Panc1 (cell line): ENCODE measurements at regions not wholly inside any gene's neighbourhood (a gene's known extent, or its start where the extent isn't known, plus 50 kb on each side); places are given as distances from the start of the nearest gene placed in this dataset.

Source experiments
- ATAC-seq: fragments of 200-7000 bp; cut with Tn5 transposase; 2 replicates; pipeline ENCODE4 v1.9.1; 2020; ENCODE audit warnings: mild to moderate bottlenecking, moderate library complexity
- BruUV-seq: library from RNA; stranded (reverse); fragments of 400-500 nt; replicated peaks from 2 replicates; lab custom pipeline; 2021; lab: Mats Ljungman, UMichigan
- CTCF ChIA-PET: fragments of 300-600 bp; sonication (Branson Sonifier 250); formaldehyde crosslinking; loops from one replicate; lab custom pipeline; 2022; ENCODE audit warnings: antibody characterized with exemption; lab: Charles Lee
- POLR2A ChIA-PET: fragments of 300-600 bp; sonication (Branson Sonifier 250); formaldehyde crosslinking; loops from one replicate; lab custom pipeline; 2022; ENCODE audit warnings: antibody characterized with exemption; lab: Charles Lee
- DNase-seq: peaks from one replicate; pipeline ENCODE4 v3.0.0-alpha.2; 2010; ENCODE audit warnings: low read depth, low spot score
- H3K27ac ChIP-seq: 2 replicates; pipeline ENCODE4 v1.5.1; 2011; ENCODE audit warnings: mild to moderate bottlenecking, low read length, inconsistent platforms
- H3K27me3 ChIP-seq: fragments of 200-500 bp; sonication (Bioruptor generic); 2 replicates; pipeline ENCODE4 v1.6.0; 2014; ENCODE audit warnings: low read length, inconsistent platforms; ENCODE audit not compliant: control insufficient read depth, insufficient read depth
- H3K36me3 ChIP-seq: fragments of 200-500 bp; sonication (Bioruptor generic); 2 replicates; pipeline ENCODE4 v1.5.1; 2014; ENCODE audit warnings: inconsistent platforms, mild to moderate bottlenecking, low read length, moderate library complexity; ENCODE audit not compliant: control insufficient read depth, insufficient read depth
- H3K4me1 ChIP-seq: 2 replicates; pipeline ENCODE4 v1.5.1; 2011; ENCODE audit warnings: inconsistent platforms, mild to moderate bottlenecking, low read length, moderate library complexity; ENCODE audit not compliant: control insufficient read depth, insufficient read depth
- H3K4me3 ChIP-seq, 2 experiments: 2 replicates each; pipeline ENCODE4 v1.5.1; 2011 to 2012; ENCODE audit warnings: low read depth in 2 of 2, low read length in 2 of 2, mild to moderate bottlenecking in 2 of 2, inconsistent platforms in 1 of 2, moderate library complexity in 1 of 2
- H3K9me3 ChIP-seq: fragments of 200-500 bp; sonication (Bioruptor generic); 2 replicates; pipeline ENCODE4 v1.5.1; 2014; ENCODE audit warnings: low read depth, mild to moderate bottlenecking, inconsistent platforms, low read length, moderate library complexity; ENCODE audit not compliant: control insufficient read depth, insufficient read depth
- POLR2AphosphoS5 ChIP-seq: IDR thresholded peaks from 2 replicates; pipeline ENCODE4 v1.6.1; 2012; ENCODE audit warnings: mild to moderate bottlenecking, low read depth, low read length, moderate library complexity
- REST ChIP-seq, 2 experiments: IDR thresholded peaks; 2 replicates each; pipeline ENCODE4 v1.6.1; 2011 to 2012; ENCODE audit warnings: low read depth in 2 of 2, control low read depth in 1 of 2, low read length in 1 of 2, mild to moderate bottlenecking in 1 of 2, moderate library complexity in 1 of 2; ENCODE audit not compliant: insufficient read depth in 1 of 2
- SIN3A ChIP-seq: IDR thresholded peaks from 2 replicates; pipeline ENCODE4 v1.6.1; 2012; ENCODE audit warnings: low read depth, mild to moderate bottlenecking, low read length, moderate library complexity, borderline replicate concordance; ENCODE audit not compliant: insufficient read depth
- TCF7L2 ChIP-seq: IDR thresholded peaks from 2 replicates; pipeline ENCODE4 v1.6.1; 2011; ENCODE audit warnings: mild to moderate bottlenecking, low read depth, low read length, inconsistent platforms
- in situ Hi-C: cut with HindIII; loops from 2 replicates; pipeline ENCODE4 v1.10.0; 2016; ENCODE audit warnings: low sequenced_read_pairs, low pct_unique_long_range_greater_than_20kb
- intact Hi-C: fragments of 100-400 bp; cut with micrococcal nuclease; formaldehyde crosslinking; loops from one replicate; pipeline ENCODE4 v1.10.0; 2022; ENCODE audit not compliant: unreplicated experiment
- TF ChIP-seq, protein P1 (sequence below): fragments of 450-650 bp; IDR thresholded peaks from 2 replicates; pipeline ENCODE4 v1.5.1; 2017; ENCODE audit warnings: mild to moderate bottlenecking

- H3K9me3 ChIP-seq: no peaks in the 10 kb centered on the region; the same call in 1 of the 2 replicates
- in situ Hi-C loops (no loop called here), intact Hi-C loops (no loop called here)
- no peak overlapping the region for H3K27ac ChIP-seq
- H3K4me1 ChIP-seq: no peaks in the 10 kb centered on the region
- CTCF ChIA-PET: no interaction called here
- no peaks in the 10 kb centered on the region for H3K36me3 ChIP-seq
- H3K27me3 ChIP-seq: no peaks in the 10 kb centered on the region
- POLR2A ChIA-PET: no interaction called here
- ATAC-seq (no peak), DNase-seq (no peak)
- no peak overlapping the region for H3K4me3 ChIP-seq
- TF ChIP-seq, protein P1, sequence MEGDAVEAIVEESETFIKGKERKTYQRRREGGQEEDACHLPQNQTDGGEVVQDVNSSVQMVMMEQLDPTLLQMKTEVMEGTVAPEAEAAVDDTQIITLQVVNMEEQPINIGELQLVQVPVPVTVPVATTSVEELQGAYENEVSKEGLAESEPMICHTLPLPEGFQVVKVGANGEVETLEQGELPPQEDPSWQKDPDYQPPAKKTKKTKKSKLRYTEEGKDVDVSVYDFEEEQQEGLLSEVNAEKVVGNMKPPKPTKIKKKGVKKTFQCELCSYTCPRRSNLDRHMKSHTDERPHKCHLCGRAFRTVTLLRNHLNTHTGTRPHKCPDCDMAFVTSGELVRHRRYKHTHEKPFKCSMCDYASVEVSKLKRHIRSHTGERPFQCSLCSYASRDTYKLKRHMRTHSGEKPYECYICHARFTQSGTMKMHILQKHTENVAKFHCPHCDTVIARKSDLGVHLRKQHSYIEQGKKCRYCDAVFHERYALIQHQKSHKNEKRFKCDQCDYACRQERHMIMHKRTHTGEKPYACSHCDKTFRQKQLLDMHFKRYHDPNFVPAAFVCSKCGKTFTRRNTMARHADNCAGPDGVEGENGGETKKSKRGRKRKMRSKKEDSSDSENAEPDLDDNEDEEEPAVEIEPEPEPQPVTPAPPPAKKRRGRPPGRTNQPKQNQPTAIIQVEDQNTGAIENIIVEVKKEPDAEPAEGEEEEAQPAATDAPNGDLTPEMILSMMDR: no peak
- TF ChIP-seq REST (IDR thresholded peaks at IDR 0.05; ENCODE audit: insufficient read depth in 1 of 2, low read depth in 2 of 2, low read length in 1 of 2) (no peak), SIN3A (no peak), POLR2AphosphoS5 (no peak), TCF7L2 (no peak)
- BruUV-seq: no TSS peak
These were observed 77.3 kb upstream of the PIP4K2A start for GRCh38 chr10:22791665-22792064.

DNA sequence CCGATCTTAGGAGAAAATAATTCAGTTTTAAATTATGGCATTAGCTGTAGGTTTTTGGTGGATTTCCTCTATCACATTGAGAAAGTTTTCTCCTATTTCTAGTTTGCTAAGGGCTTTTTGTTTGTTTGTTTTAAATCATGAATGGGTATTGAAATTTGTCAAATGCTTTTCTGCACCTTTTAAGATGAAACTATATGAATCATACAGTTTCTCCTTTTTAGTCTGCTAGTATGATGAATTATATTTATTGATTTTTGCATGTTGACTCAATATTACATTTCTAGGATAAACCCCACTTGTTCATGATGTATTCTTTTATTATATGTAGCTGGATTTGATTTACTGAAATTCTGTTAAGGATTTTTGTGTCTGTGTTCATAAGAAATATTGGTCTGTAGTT lies 70.3 kb upstream of the PIP4K2A start:
- Histone ChIP-seq H3K4me1 (no peaks in the 10 kb centered on the region), H3K27ac (no peak overlapping the region), H3K9me3 (no peaks in the 10 kb centered on the region; the same call in 1 of the 2 replicates), H3K36me3 (no peaks in the 10 kb centered on the region), H3K4me3 (no peak overlapping the region), H3K27me3 (no peaks in the 10 kb centered on the region)
- BruUV-seq: no TSS peak
- ChIA-PET POLR2A (no interaction called here), CTCF (no interaction called here)
- in situ Hi-C loops: no loop called here
- DNase-seq (no peak), ATAC-seq (no peak)
- TF ChIP-seq SIN3A (no peak), REST (IDR thresholded peaks at IDR 0.05; ENCODE audit: insufficient read depth in 1 of 2, low read depth in 2 of 2, low read length in 1 of 2) (no peak), TCF7L2 (no peak), POLR2AphosphoS5 (no peak)
- TF ChIP-seq, protein P1: no peak
- intact Hi-C loops: no loop called here
